Ishikawa (cell line): ENCODE measurements at regions not wholly inside any gene's neighbourhood (a gene's known extent, or its start where the extent isn't known, plus 50 kb on each side); places are given as distances from the start of the nearest gene placed in this dataset.

ENCODE experiments used
- CEBPB ChIP-seq: IDR thresholded peaks from 2 replicates; pipeline ENCODE4 v1.6.1; 2012
- CREB1 ChIP-seq: IDR thresholded peaks from 2 replicates; pipeline ENCODE4 v1.6.1; 2012; ENCODE audit warnings: low read depth
- RAD21 ChIP-seq: IDR thresholded peaks from 2 replicates; pipeline ENCODE4 v1.6.1; 2012; ENCODE audit warnings: low read depth

DNA sequence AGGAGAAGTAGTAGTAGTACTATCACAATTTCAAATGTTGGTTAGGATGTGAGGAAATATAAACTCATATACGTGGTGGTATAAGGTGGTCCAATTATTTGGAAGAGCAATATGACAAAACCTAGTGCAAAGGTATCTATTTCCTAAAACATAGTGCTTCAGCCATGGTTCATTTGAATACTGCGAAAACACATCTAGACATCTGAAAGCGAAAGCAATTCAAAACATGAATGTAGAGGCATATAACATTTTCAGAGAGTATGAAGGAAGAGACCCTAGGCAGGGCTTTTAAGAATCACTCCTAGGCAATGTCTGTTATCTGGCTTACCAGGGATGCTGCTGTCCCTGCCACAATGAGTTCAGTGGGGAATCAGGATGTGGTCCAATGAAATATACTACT is 1085.8 kb downstream of the TDRD15 start:
- TF ChIP-seq CEBPB = no peak
- TF ChIP-seq RAD21 = no peak
- no peak for TF ChIP-seq CREB1
